ENCODE measurements at regions not wholly inside any gene's neighbourhood (a gene's known extent, or its start where the extent isn't known, plus 50 kb on each side); places are given as distances from the start of the nearest gene placed in this dataset.

GRCh38 chr4:52407545-52407944 lies 251.6 kb downstream of the USP46 start:
- no peak for TF ChIP-seq RAD21 (IDR thresholded peaks at IDR 0.05)
- no peak for TF ChIP-seq GABPA (IDR thresholded peaks at IDR 0.05 in 1 of 2, conservative IDR thresholded peaks at IDR 0.05 in 1 of 2)
- TF ChIP-seq EGR1 (IDR thresholded peaks at IDR 0.05; ENCODE audit: low read depth in 2 of 2): no peak
- no peak for TF ChIP-seq RXRA (IDR thresholded peaks at IDR 0.05)
- no peak for TF ChIP-seq REST (IDR thresholded peaks at IDR 0.05)
- no peak for TF ChIP-seq SP1 (IDR thresholded peaks at IDR 0.05)
- no peak for TF ChIP-seq TAF1 (conservative IDR thresholded peaks at IDR 0.05)
- no peak for TF ChIP-seq HNF4G (IDR thresholded peaks at IDR 0.05)
- no peak for TF ChIP-seq YY1 (IDR thresholded peaks at IDR 0.05)
- TF ChIP-seq JUND (IDR thresholded peaks at IDR 0.05): no peak
- TF ChIP-seq HNF4A (conservative IDR thresholded peaks at IDR 0.05): no peak
- TF ChIP-seq FOXA1 (IDR thresholded peaks at IDR 0.05): no peak
- no peak for TF ChIP-seq ATF3 (IDR thresholded peaks at IDR 0.05)
- no peak for TF ChIP-seq FOXA2 (IDR thresholded peaks at IDR 0.05)
- WGBS: 57% methylated on average over 4 of the region's 4 CpGs
- Histone ChIP-seq H3K4me1 (ENCODE audit: control insufficient read depth in 4 of 4, insufficient read depth in 4 of 4, low read length in 3 of 4) (no peaks in the 10 kb centered on the region), H3K36me3 (ENCODE audit: control insufficient read depth in 4 of 4, insufficient read depth in 3 of 4, low read depth in 1 of 4, low read length in 3 of 4) (no peaks in the 10 kb centered on the region), H3K27me3 (ENCODE audit: control insufficient read depth in 4 of 4, insufficient read depth in 4 of 4, low read length in 3 of 4) (no peaks in the 10 kb centered on the region), H3K9me3 (ENCODE audit: control insufficient read depth in 4 of 4, low read length in 3 of 4) (peaks cover 0 to 1% (median 0%) of the 10 kb centered on the region in 4 donors), H3K27ac (ENCODE audit: low read depth in 1 of 2, low read length in 2 of 2) (no peak overlapping the region), H3K4me3 (ENCODE audit: low read depth in 1 of 3, low read length in 3 of 3) (no peak overlapping the region), H3K9ac (ENCODE audit: low read depth in 1 of 2, low read length in 2 of 2) (no peak overlapping the region)
- DNase-seq (ENCODE audit: low spot score): no peak

GRCh38 chr4:52408032-52408431 lies 251.1 kb downstream of the USP46 start:
- Histone ChIP-seq H3K36me3 (ENCODE audit: control insufficient read depth in 4 of 4, insufficient read depth in 3 of 4, low read depth in 1 of 4, low read length in 3 of 4) (no peaks in the 10 kb centered on the region), H3K4me3 (ENCODE audit: low read depth in 1 of 3, low read length in 3 of 3) (no peak overlapping the region), H3K9me3 (ENCODE audit: control insufficient read depth in 4 of 4, low read length in 3 of 4) (peaks cover 0 to 1% (median 0%) of the 10 kb centered on the region in 4 donors), H3K27ac (ENCODE audit: low read depth in 1 of 2, low read length in 2 of 2) (no peak overlapping the region), H3K4me1 (ENCODE audit: control insufficient read depth in 4 of 4, insufficient read depth in 4 of 4, low read length in 3 of 4) (no peaks in the 10 kb centered on the region), H3K27me3 (ENCODE audit: control insufficient read depth in 4 of 4, insufficient read depth in 4 of 4, low read length in 3 of 4) (no peaks in the 10 kb centered on the region), H3K9ac (ENCODE audit: low read depth in 1 of 2, low read length in 2 of 2) (no peak overlapping the region)
- TF ChIP-seq FOXA1 (IDR thresholded peaks at IDR 0.05): no peak
- no peak for TF ChIP-seq YY1 (IDR thresholded peaks at IDR 0.05)
- no peak for TF ChIP-seq JUND (IDR thresholded peaks at IDR 0.05)
- no peak for TF ChIP-seq CTCF (IDR thresholded peaks at IDR 0.05; ENCODE audit: low read depth, low read length, missing input control)
- no peak for TF ChIP-seq REST (IDR thresholded peaks at IDR 0.05)
- no peak for TF ChIP-seq SP1 (IDR thresholded peaks at IDR 0.05)
- TF ChIP-seq FOXA2 (IDR thresholded peaks at IDR 0.05): no peak
- TF ChIP-seq ZBTB33 (IDR thresholded peaks at IDR 0.05): no peak
- no peak for TF ChIP-seq RXRA (IDR thresholded peaks at IDR 0.05)
- DNase-seq (ENCODE audit: low spot score): no peak
- 34% methylated on average over 1 of the region's 1 CpG for WGBS

Measured in liver (tissue), 8 donors.